ENCODE measurements at regions not wholly inside any gene's neighbourhood (a gene's known extent, or its start where the extent isn't known, plus 50 kb on each side); places are given as distances from the start of the nearest gene placed in this dataset.

- Mint-ChIP-seq H3K27ac (ENCODE audit: unreplicated experiment) (no peak overlapping the region), H3K9me3 (ENCODE audit: unreplicated experiment) (peaks cover 2% of the 10 kb centered on the region), H3K27me3 (ENCODE audit: low read depth, unreplicated experiment) (no peaks in the 10 kb centered on the region), H3K4me1 (ENCODE audit: low read depth, unreplicated experiment) (peaks cover 47% of the 10 kb centered on the region), H3K4me3 (ENCODE audit: unreplicated experiment) (no peak overlapping the region), H3K36me3 (ENCODE audit: low read depth, unreplicated experiment) (no peaks in the 10 kb centered on the region)
- FAIRE-seq (no peak), DNase-seq (ENCODE audit: low read depth) (no peak)
- Histone ChIP-seq H3K9ac (ENCODE audit: low read length) (no peak overlapping the region), H3K27me3 (ENCODE audit: insufficient read depth, low read length) (peaks cover 2% of the 10 kb centered on the region), H3K4me1 (ENCODE audit: insufficient read depth, low read length) (peaks cover 25% of the 10 kb centered on the region), H2AFZ (ENCODE audit: low read depth, low read length) (no peak overlapping the region), H4K20me1 (ENCODE audit: insufficient read depth, low read length) (no peaks in the 10 kb centered on the region), H3K4me3 (ENCODE audit: insufficient read depth, low read depth, low read length) (no peak overlapping the region), H3K9me3 (ENCODE audit: insufficient read depth, low read depth, low read length) (no peaks in the 10 kb centered on the region), H3K4me2 (ENCODE audit: low read length) (no peak overlapping the region), H3K79me2 (ENCODE audit: insufficient read depth, low read length) (no peaks in the 10 kb centered on the region), H3K27ac (ENCODE audit: low read depth, low read length) (no peak overlapping the region), H3K36me3 (ENCODE audit: insufficient read depth, low read length) (no peaks in the 10 kb centered on the region)
- TF ChIP-seq EZH2 (IDR thresholded peaks at IDR 0.05; ENCODE audit: insufficient read depth, low read length) = no peak
- no peak for TF ChIP-seq CTCF (IDR thresholded peaks at IDR 0.05; ENCODE audit: insufficient read depth, low read depth, low read length)
Measured at GRCh38 chr3:160132226-160132625, 93.0 kb upstream of the C3orf80 start.

- no peak overlapping the region for H3K4me2 ChIP-seq (ENCODE audit: low read length)
- no peak for TF ChIP-seq EZH2 (IDR thresholded peaks at IDR 0.05; ENCODE audit: insufficient read depth, low read length)
- TF ChIP-seq CTCF (IDR thresholded peaks at IDR 0.05; ENCODE audit: insufficient read depth, low read depth, low read length) = no peak
- no peak for FAIRE-seq
- H3K27ac ChIP-seq (ENCODE audit: low read depth, low read length) = no peak overlapping the region
- no peak overlapping the region for H2AFZ ChIP-seq (ENCODE audit: low read depth, low read length)
- Mint-ChIP-seq H3K4me3 (ENCODE audit: unreplicated experiment) (no peak overlapping the region), H3K27ac (ENCODE audit: unreplicated experiment) (peak overlapping the region; percentile 21), H3K27me3 (ENCODE audit: low read depth, unreplicated experiment) (no peaks in the 10 kb centered on the region), H3K9me3 (ENCODE audit: unreplicated experiment) (no peaks in the 10 kb centered on the region), H3K4me1 (ENCODE audit: low read depth, unreplicated experiment) (peaks cover 45% of the 10 kb centered on the region), H3K36me3 (ENCODE audit: low read depth, unreplicated experiment) (no peaks in the 10 kb centered on the region)
- no peaks in the 10 kb centered on the region for H3K9me3 ChIP-seq (ENCODE audit: insufficient read depth, low read depth, low read length)
- H3K4me3 ChIP-seq (ENCODE audit: insufficient read depth, low read depth, low read length) = no peak overlapping the region
- peaks cover 17% of the 10 kb centered on the region for H3K4me1 ChIP-seq (ENCODE audit: insufficient read depth, low read length)
- peaks cover 2% of the 10 kb centered on the region for H3K27me3 ChIP-seq (ENCODE audit: insufficient read depth, low read length)
- no peaks in the 10 kb centered on the region for H4K20me1 ChIP-seq (ENCODE audit: insufficient read depth, low read length)
- no peak overlapping the region for H3K9ac ChIP-seq (ENCODE audit: low read length)
- DNase-seq (ENCODE audit: low read depth) = peak; percentile 26
- no peaks in the 10 kb centered on the region for H3K36me3 ChIP-seq (ENCODE audit: insufficient read depth, low read length)
- H3K79me2 ChIP-seq (ENCODE audit: insufficient read depth, low read length) = no peaks in the 10 kb centered on the region
Measured at GRCh38 chr3:160133757-160134156, 91.5 kb upstream of the C3orf80 start.

- TF ChIP-seq EZH2 (IDR thresholded peaks at IDR 0.05; ENCODE audit: insufficient read depth, low read length) (no peak), CTCF (IDR thresholded peaks at IDR 0.05; ENCODE audit: insufficient read depth, low read depth, low read length) (no peak)
- no peak overlapping the region for H2AFZ ChIP-seq (ENCODE audit: low read depth, low read length)
- FAIRE-seq (no peak), DNase-seq (ENCODE audit: low read depth) (no peak)
- H3K4me3 ChIP-seq (ENCODE audit: insufficient read depth, low read depth, low read length) = no peak overlapping the region
- H4K20me1 ChIP-seq (ENCODE audit: insufficient read depth, low read length) = no peaks in the 10 kb centered on the region
- no peak overlapping the region for H3K4me2 ChIP-seq (ENCODE audit: low read length)
- no peak overlapping the region for H3K27ac ChIP-seq (ENCODE audit: low read depth, low read length)
- Mint-ChIP-seq H3K4me3 (ENCODE audit: unreplicated experiment) (peak overlapping the region; percentile 37), H3K27me3 (ENCODE audit: low read depth, unreplicated experiment) (no peaks in the 10 kb centered on the region), H3K9me3 (ENCODE audit: unreplicated experiment) (no peaks in the 10 kb centered on the region), H3K4me1 (ENCODE audit: low read depth, unreplicated experiment) (peaks cover 41% of the 10 kb centered on the region), H3K36me3 (ENCODE audit: low read depth, unreplicated experiment) (no peaks in the 10 kb centered on the region), H3K27ac (ENCODE audit: unreplicated experiment) (no peak overlapping the region)
- no peaks in the 10 kb centered on the region for H3K36me3 ChIP-seq (ENCODE audit: insufficient read depth, low read length)
- H3K9ac ChIP-seq (ENCODE audit: low read length) = no peak overlapping the region
- no peaks in the 10 kb centered on the region for H3K79me2 ChIP-seq (ENCODE audit: insufficient read depth, low read length)
- H3K4me1 ChIP-seq (ENCODE audit: insufficient read depth, low read length) = peaks cover 11% of the 10 kb centered on the region
- no peaks in the 10 kb centered on the region for H3K9me3 ChIP-seq (ENCODE audit: insufficient read depth, low read depth, low read length)
- H3K27me3 ChIP-seq (ENCODE audit: insufficient read depth, low read length) = peaks cover 2% of the 10 kb centered on the region
Measured at GRCh38 chr3:160134454-160134853, 90.8 kb upstream of the C3orf80 start.

All from astrocyte (in vitro differentiated cells and primary cell).